ENCODE measurements at regions not wholly inside any gene's neighbourhood (a gene's known extent, or its start where the extent isn't known, plus 50 kb on each side); places are given as distances from the start of the nearest gene placed in this dataset.

DNA sequence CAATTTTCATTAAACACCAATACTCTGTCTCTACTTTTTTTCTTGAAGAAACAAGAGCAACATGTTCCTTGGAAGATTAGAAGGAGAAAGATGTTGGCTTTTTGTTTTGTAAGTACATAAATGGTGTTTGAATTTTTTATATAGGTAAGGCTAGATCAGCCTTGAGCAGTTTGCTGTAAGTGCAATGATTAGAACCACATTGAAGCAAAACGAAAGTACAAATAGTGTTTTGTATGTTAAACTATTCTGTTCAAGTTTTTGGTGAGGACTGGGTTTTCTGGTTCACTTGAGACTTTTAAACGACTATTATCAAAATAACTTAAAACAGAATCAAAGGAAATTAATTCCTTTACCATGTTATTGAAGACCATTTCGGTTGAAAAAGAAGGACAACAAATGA is 162.9 kb upstream of the NRP1 start:
- TF ChIP-seq, protein P1, sequence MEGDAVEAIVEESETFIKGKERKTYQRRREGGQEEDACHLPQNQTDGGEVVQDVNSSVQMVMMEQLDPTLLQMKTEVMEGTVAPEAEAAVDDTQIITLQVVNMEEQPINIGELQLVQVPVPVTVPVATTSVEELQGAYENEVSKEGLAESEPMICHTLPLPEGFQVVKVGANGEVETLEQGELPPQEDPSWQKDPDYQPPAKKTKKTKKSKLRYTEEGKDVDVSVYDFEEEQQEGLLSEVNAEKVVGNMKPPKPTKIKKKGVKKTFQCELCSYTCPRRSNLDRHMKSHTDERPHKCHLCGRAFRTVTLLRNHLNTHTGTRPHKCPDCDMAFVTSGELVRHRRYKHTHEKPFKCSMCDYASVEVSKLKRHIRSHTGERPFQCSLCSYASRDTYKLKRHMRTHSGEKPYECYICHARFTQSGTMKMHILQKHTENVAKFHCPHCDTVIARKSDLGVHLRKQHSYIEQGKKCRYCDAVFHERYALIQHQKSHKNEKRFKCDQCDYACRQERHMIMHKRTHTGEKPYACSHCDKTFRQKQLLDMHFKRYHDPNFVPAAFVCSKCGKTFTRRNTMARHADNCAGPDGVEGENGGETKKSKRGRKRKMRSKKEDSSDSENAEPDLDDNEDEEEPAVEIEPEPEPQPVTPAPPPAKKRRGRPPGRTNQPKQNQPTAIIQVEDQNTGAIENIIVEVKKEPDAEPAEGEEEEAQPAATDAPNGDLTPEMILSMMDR (conservative IDR thresholded peaks at IDR 0.05; ENCODE audit: low read length): no peak
- no peak for TF ChIP-seq EZH2phosphoT487 (IDR thresholded peaks at IDR 0.05; ENCODE audit: borderline replicate concordance)
